Stimulated activated CD4-positive, alpha-beta T cell treated with anti-CD3 and anti-CD28 coated beads, TNF-alpha, amount 100 ng/mL, for 24 hours (primary cell): ENCODE measurements at regions not wholly inside any gene's neighbourhood (a gene's known extent, or its start where the extent isn't known, plus 50 kb on each side); places are given as distances from the start of the nearest gene placed in this dataset.

Source experiments
- DNase-seq, 3 experiments: peaks; one replicate each; pipeline ENCODE4 v3.0.0-alpha.2; 2020; ENCODE audit warnings: low read depth in 3 of 3

GRCh38 chr1:30514137-30514654, 209.2 kb downstream of the MATN1 start:
- no peak for DNase-seq

- no peak for DNase-seq
Observed at GRCh38 chr1:30513396-30514136, 209.8 kb downstream of the MATN1 start.

- no peak for DNase-seq
Observed at GRCh38 chr1:30512914-30513265, 210.5 kb downstream of the MATN1 start.

GRCh38 chr1:30511991-30512913, 211.1 kb downstream of the MATN1 start:
- DNase-seq: no peak

GRCh38 chr1:30511563-30511962, 211.8 kb downstream of the MATN1 start:
- no peak for DNase-seq

GRCh38 chr1:30511106-30511505, 212.3 kb downstream of the MATN1 start:
- no peak for DNase-seq

- no peak for DNase-seq
Observed at GRCh38 chr1:30509670-30510069, 213.7 kb downstream of the MATN1 start.

GRCh38 chr1:30508611-30509010, 214.8 kb downstream of the MATN1 start:
- no peak for DNase-seq

GRCh38 chr1:30508175-30508448, 215.3 kb downstream of the MATN1 start:
- no peak for DNase-seq

- no peak for DNase-seq
Observed at GRCh38 chr1:30507401-30508174, 215.8 kb downstream of the MATN1 start.

GRCh38 chr1:30507016-30507312, 216.4 kb downstream of the MATN1 start:
- DNase-seq: no peak

GRCh38 chr1:30506291-30507015, 216.9 kb downstream of the MATN1 start:
- DNase-seq: no peak

GRCh38 chr1:30505853-30506252, 217.5 kb downstream of the MATN1 start:
- no peak for DNase-seq

GRCh38 chr1:30492451-30492850, 230.9 kb downstream of the MATN1 start:
- no peak for DNase-seq

GRCh38 chr1:30491831-30492230, 231.6 kb downstream of the MATN1 start:
- no peak for DNase-seq

- DNase-seq: no peak
Observed at GRCh38 chr1:30490554-30491053, 232.8 kb downstream of the MATN1 start.

GRCh38 chr1:30489737-30490389, 233.5 kb downstream of the MATN1 start:
- no peak for DNase-seq

- DNase-seq: no peak
Observed at GRCh38 chr1:30488324-30488913, 235.0 kb downstream of the MATN1 start.

- no peak for DNase-seq
Observed at GRCh38 chr1:30487042-30487441, 236.3 kb downstream of the MATN1 start.

GRCh38 chr1:30485072-30485471, 238.3 kb downstream of the MATN1 start:
- no peak for DNase-seq

GRCh38 chr1:30484668-30485067, 238.7 kb downstream of the MATN1 start:
- no peak for DNase-seq
